LNCaP clone FGC (cell line): ENCODE measurements at regions not wholly inside any gene's neighbourhood (a gene's known extent, or its start where the extent isn't known, plus 50 kb on each side); places are given as distances from the start of the nearest gene placed in this dataset.
"Not testable (repeated sequence)": the region's sequence is repeated elsewhere in the genome, so short reads cannot be mapped to it uniquely, and the experiment has no call there.

Experiments
- DNase-seq: peaks from one replicate; pipeline ENCODE4 v3.0.0-alpha.2; 2011; ENCODE audit warnings: low read depth
- H3K4me3 ChIP-seq: 2 replicates; pipeline ENCODE4 v1.5.1; 2011; ENCODE audit warnings: mild to moderate bottlenecking, low read depth, low read length, control low read depth
- CTCF ChIP-seq: IDR thresholded peaks from 2 replicates; pipeline ENCODE4 v1.5.1; 2012; ENCODE audit warnings: mild to moderate bottlenecking; ENCODE audit not compliant: control insufficient read depth, insufficient read depth; ENCODE audit errors: extremely low read depth

- no peak for DNase-seq
- H3K4me3 ChIP-seq, result no peak overlapping the region
- TF ChIP-seq CTCF, result no peak
Observed at GRCh38 chr2:182550234-182550633, 123.4 kb upstream of the PDE1A start.

GRCh38 chr2:182552232-182552631 is 125.4 kb upstream of the PDE1A start:
- DNase-seq, H3K4me3 ChIP-seq: not testable (repeated sequence)

- H3K4me3 ChIP-seq, DNase-seq: not testable (repeated sequence)
Observed at GRCh38 chr2:182552785-182553184, 125.9 kb upstream of the PDE1A start.

- no peak for TF ChIP-seq CTCF
- no peak for DNase-seq
- H3K4me3 ChIP-seq, result no peak overlapping the region
Observed at GRCh38 chr2:182553483-182553882, 126.6 kb upstream of the PDE1A start.

GRCh38 chr2:182554950-182555349 is 128.1 kb upstream of the PDE1A start:
- TF ChIP-seq CTCF, result no peak
- no peak overlapping the region for H3K4me3 ChIP-seq
- DNase-seq, result peak; percentile 61

- TF ChIP-seq CTCF, result no peak
- no peak overlapping the region for H3K4me3 ChIP-seq
- DNase-seq, result no peak
Observed at GRCh38 chr2:182558564-182558963, 131.7 kb upstream of the PDE1A start.

GRCh38 chr2:182559623-182560022 is 132.8 kb upstream of the PDE1A start:
- no peak for DNase-seq
- TF ChIP-seq CTCF, result no peak

GRCh38 chr2:182565911-182566567 is 139.2 kb upstream of the PDE1A start:
- no peak overlapping the region for H3K4me3 ChIP-seq
- DNase-seq, result no peak
- TF ChIP-seq CTCF, result no peak

More at GRCh38 chr2:182559623-182560022, 132.8 kb upstream of the PDE1A start:
- H3K4me3 ChIP-seq, result no peak overlapping the region
